IMR-90 (cell line): ENCODE measurements at regions not wholly inside any gene's neighbourhood (a gene's known extent, or its start where the extent isn't known, plus 50 kb on each side); places are given as distances from the start of the nearest gene placed in this dataset.

ENCODE experiments used
- ATAC-seq: fragments of 200-7000 bp; cut with Tn5 transposase; 2 replicates; pipeline ENCODE4 v1.9.1; 2020; ENCODE audit warnings: low read depth, mild to moderate bottlenecking, moderate library complexity
- BruUV-seq: library from RNA; stranded (reverse); fragments of 400-500 nt; replicated peaks from 2 replicates; lab custom pipeline; 2021; lab: Mats Ljungman, UMichigan
- CTCF ChIA-PET: fragments of 300-600 bp; formaldehyde crosslinking; extraction: SDS; loops from one replicate; lab custom pipeline; 2021; ENCODE audit warnings: antibody characterized with exemption; lab: Yijun Ruan, JAX
- POLR2A ChIA-PET: fragments of 300-600 bp; sonication (Branson Sonifier 250); formaldehyde crosslinking; loops from one replicate; lab custom pipeline; 2022; ENCODE audit warnings: antibody characterized with exemption; ENCODE audit not compliant: unreplicated experiment; lab: Charles Lee
- DNase-seq: peaks from one replicate; pipeline ENCODE4 v3.0.0; 2013
- H2AFZ ChIP-seq: replicated peaks from 2 replicates; pipeline ENCODE3; 2013; ENCODE audit warnings: low read length, mild to moderate bottlenecking; ENCODE audit not compliant: poor library complexity
- H2AK5ac ChIP-seq: 2 replicates; pipeline ENCODE4 v1.6.1; 2013; ENCODE audit warnings: low read depth, low read length, inconsistent platforms
- H2AK9ac ChIP-seq: replicated peaks from 2 replicates; pipeline ENCODE3; 2013; ENCODE audit warnings: mild to moderate bottlenecking, low read depth, low read length, moderate library complexity; ENCODE audit not compliant: poor library complexity
- H2BK120ac ChIP-seq: 2 replicates; pipeline ENCODE4 v1.6.1; 2013; ENCODE audit warnings: low read depth, low read length, inconsistent platforms
- H2BK15ac ChIP-seq: 3 replicates; pipeline ENCODE4 v1.6.1; 2013; ENCODE audit warnings: low read depth, low read length, inconsistent platforms
- H2BK20ac ChIP-seq: 2 replicates; pipeline ENCODE4 v1.6.1; 2013; ENCODE audit warnings: low read depth, mild to moderate bottlenecking, inconsistent platforms, low read length, moderate library complexity
- H2BK5ac ChIP-seq: 2 replicates; pipeline ENCODE4 v1.6.1; 2013; ENCODE audit warnings: mild to moderate bottlenecking, low read depth, low read length, inconsistent platforms; ENCODE audit not compliant: poor library complexity, severe bottlenecking
- H3K14ac ChIP-seq: replicated peaks from 2 replicates; pipeline ENCODE4 v1.6.1; 2013; ENCODE audit warnings: low read depth, low read length, inconsistent platforms
- H3K18ac ChIP-seq: 2 replicates; pipeline ENCODE4 v1.6.1; 2013; ENCODE audit warnings: low read depth, low read length, control low read depth
- H3K23ac ChIP-seq: 2 replicates; pipeline ENCODE4 v1.6.1; 2013; ENCODE audit warnings: low read depth, low read length, inconsistent platforms
- H3K27ac ChIP-seq: 2 replicates; pipeline ENCODE4 v1.5.1; 2013; ENCODE audit warnings: mild to moderate bottlenecking, control low read depth, low read length; ENCODE audit not compliant: insufficient read depth
- H3K27me3 ChIP-seq: 2 replicates; pipeline ENCODE4 v1.6.1; 2013; ENCODE audit warnings: low read length; ENCODE audit not compliant: control insufficient read depth, insufficient read depth
- H3K36me3 ChIP-seq: 2 replicates; pipeline ENCODE4 v1.6.1; 2013; ENCODE audit warnings: low read length, mixed read lengths; ENCODE audit not compliant: control insufficient read depth, insufficient read depth
- H3K4ac ChIP-seq: 2 replicates; pipeline ENCODE4 v1.6.1; 2013; ENCODE audit warnings: low read depth, low read length, inconsistent platforms
- H3K4me1 ChIP-seq: 2 replicates; pipeline ENCODE4 v1.6.1; 2013; ENCODE audit warnings: low read length, mixed read lengths; ENCODE audit not compliant: control insufficient read depth, insufficient read depth
- H3K4me2 ChIP-seq: 2 replicates; pipeline ENCODE4 v1.6.1; 2013; ENCODE audit warnings: low read depth, mild to moderate bottlenecking, control low read depth, low read length, moderate library complexity
- H3K4me3 ChIP-seq: 2 replicates; pipeline ENCODE4 v1.5.1; 2013; ENCODE audit warnings: low read depth, mild to moderate bottlenecking, control low read depth, low read length, moderate library complexity; ENCODE audit not compliant: insufficient read depth
- H3K56ac ChIP-seq: 2 replicates; pipeline ENCODE4 v1.6.1; 2013; ENCODE audit warnings: low read length, inconsistent platforms; ENCODE audit not compliant: insufficient read depth; ENCODE audit errors: extremely low read depth
- H3K79me1 ChIP-seq, 2 experiments: 2 replicates each; pipeline ENCODE4 v1.6.1; 2013; ENCODE audit warnings: low read length in 2 of 2, inconsistent platforms in 1 of 2, low read depth in 1 of 2
- H3K9ac ChIP-seq: 2 replicates; pipeline ENCODE4 v1.6.1; 2013; ENCODE audit warnings: low read depth, low read length, control low read depth
- H3K9me1 ChIP-seq: 2 replicates; pipeline ENCODE4 v1.6.1; 2013; ENCODE audit warnings: low read length, inconsistent platforms; ENCODE audit not compliant: insufficient read depth
- H3K9me3 ChIP-seq: 2 replicates; pipeline ENCODE4 v1.6.1; 2013; ENCODE audit warnings: low read length; ENCODE audit not compliant: control insufficient read depth, insufficient read depth
- H4K20me1 ChIP-seq: 2 replicates; pipeline ENCODE4 v1.6.1; 2013; ENCODE audit warnings: low read length, inconsistent platforms; ENCODE audit not compliant: insufficient read depth
- H4K5ac ChIP-seq: 2 replicates; pipeline ENCODE4 v1.6.1; 2013; ENCODE audit warnings: mild to moderate bottlenecking, low read depth, low read length, control low read depth
- H4K8ac ChIP-seq, 2 experiments: 2 replicates each; pipeline ENCODE4 v1.6.1; 2013; ENCODE audit warnings: low read depth in 2 of 2, low read length in 2 of 2, control low read depth in 1 of 2, inconsistent platforms in 1 of 2
- H4K91ac ChIP-seq: 2 replicates; pipeline ENCODE4 v1.6.1; 2013; ENCODE audit warnings: low read depth, low read length, inconsistent platforms; ENCODE audit not compliant: insufficient read depth
- POLR2A ChIP-seq: IDR thresholded peaks from 2 replicates; pipeline ENCODE4 v1.6.1; 2012; ENCODE audit warnings: mild to moderate bottlenecking, low read depth, low read length
- WGBS, 2 experiments: methylation state at CpG; one replicate each; pipeline versions ENCODE4 v1.1.5 to v1.1.7; 2013; ENCODE audit warnings: missing lambda C conversion rate in 2 of 2; ENCODE audit not compliant: insufficient read length in 1 of 2; ENCODE audit errors: extremely low coverage in 2 of 2; 5-methylcytosine and 5-hydroxymethylcytosine counted together
- dilution Hi-C: fragments of 300-500 bp; cut with HindIII; formaldehyde crosslinking; loops from one replicate; pipeline ENCODE4 v1.14.3; 2018; ENCODE audit warnings: low sequenced_read_pairs; ENCODE audit not compliant: unreplicated experiment
- in situ Hi-C: fragments of 300-500 bp; cut with MboI; formaldehyde crosslinking; loops from 3 replicates; pipeline ENCODE4 v1.14.3; 2019; ENCODE audit warnings: low sequenced_read_pairs, inconsistent platforms, mixed read lengths
- intact Hi-C: fragments of 100-400 bp; cut with micrococcal nuclease; formaldehyde crosslinking; loops from 2 replicates; pipeline ENCODE4 v1.10.0; 2022

GRCh38 chr18:73714466-73714865, 433.2 kb downstream of the FBXO15 start:
- no peak for TF ChIP-seq POLR2A
- Histone ChIP-seq H2BK20ac (peak overlapping the region; percentile 22), H3K4me3 (no peak overlapping the region), H3K4me2 (0 out of 2 replicates have a peak overlapping the region, but pooled peaks have one; percentile 11), H3K4ac (peak overlapping the region; percentile 42; the same call in 1 of the 2 replicates), H2BK5ac (peak overlapping the region; percentile 48), H4K91ac (peak overlapping the region; percentile 64), H3K14ac (peak overlapping the region; percentile 11), H3K27ac (peak overlapping the region; percentile 38; the same call in 1 of the 2 replicates), H4K5ac (peak overlapping the region; percentile 27; the same call in 1 of the 2 replicates), H3K23ac (peak overlapping the region; percentile 54), H2AK9ac (no peak overlapping the region), H3K9ac (no peak overlapping the region), H4K20me1 (no peaks in the 10 kb centered on the region), H2BK120ac (peak overlapping the region; percentile 61), H3K27me3 (no peaks in the 10 kb centered on the region), H4K8ac (peak overlapping the region; percentile 4 to 64; a peak in 3 of 4 replicates), H3K36me3 (no peaks in the 10 kb centered on the region), H3K18ac (peak overlapping the region; percentile 63; the same call in 1 of the 2 replicates), H2AFZ (peak overlapping the region; percentile 16), H3K56ac (no peak overlapping the region), H3K9me1 (peaks cover 8% of the 10 kb centered on the region; the same call in 1 of the 2 replicates), H2BK15ac (peak overlapping the region; percentile 28; the same call in 2 of the 3 replicates), H3K4me1 (peaks cover 11% of the 10 kb centered on the region), H3K79me1 (no peaks in the 10 kb centered on the region), H2AK5ac (no peak overlapping the region), H3K9me3 (0 out of 2 replicates have a peak, but pooled peaks cover 2% of the 10 kb centered on the region)
- POLR2A ChIA-PET = no interaction called here
- no CpG with 5 or more reads among the region's 6 CpGs for WGBS, 2 experiments
- ATAC-seq (no peak), DNase-seq (no peak)
- CTCF ChIA-PET = interaction anchor here (1.4 kb wide), 1 partner anchor 579 kb away, joined by 3 read pairs; no protein-coding TSS in a partner anchor
- in situ Hi-C loops = no loop called here
- dilution Hi-C loops = no loop called here
- BruUV-seq = no TSS peak
- intact Hi-C loops = no loop called here
